Effector memory CD8-positive, alpha-beta T cell (primary cell): ENCODE measurements at regions not wholly inside any gene's neighbourhood (a gene's known extent, or its start where the extent isn't known, plus 50 kb on each side); places are given as distances from the start of the nearest gene placed in this dataset.
"Not testable (repeated sequence)": the region's sequence is repeated elsewhere in the genome, so short reads cannot be mapped to it uniquely, and the experiment has no call there.

Experiments
- ATAC-seq: fragments of 150-1000 bp; cut with Tn5 transposase; replicated peaks from 2 replicates; pipeline ENCODE4 v1.10.0; 2021; ENCODE audit warnings: mild to moderate bottlenecking, moderate library complexity
- DNase-seq, 3 experiments: peaks; one replicate each; pipeline ENCODE4 v3.0.0; 2021
- H3K27ac Mint-ChIP-seq, 2 donors: one replicate each; pipeline ENCODE4 v1.8.0; 2022; ENCODE audit warnings: mild to moderate bottlenecking in 2 of 2, mixed read lengths in 2 of 2, moderate library complexity in 2 of 2
- H3K27me3 Mint-ChIP-seq, 2 donors: one replicate each; pipeline ENCODE4 v1.8.0; 2022; ENCODE audit warnings: mixed read lengths in 2 of 2
- H3K36me3 Mint-ChIP-seq: one replicate; pipeline ENCODE4 v1.8.0; 2022; ENCODE audit warnings: mild to moderate bottlenecking, moderate library complexity, mixed read lengths; ENCODE audit not compliant: insufficient read depth
- H3K4me1 Mint-ChIP-seq, 2 donors: one replicate each; pipeline ENCODE4 v1.8.0; 2022; ENCODE audit warnings: low read depth in 2 of 2, mixed read lengths in 2 of 2
- H3K4me3 Mint-ChIP-seq, 2 donors: one replicate each; pipeline ENCODE4 v1.8.0; 2022; ENCODE audit warnings: mild to moderate bottlenecking in 2 of 2, mixed read lengths in 2 of 2, moderate library complexity in 2 of 2
- H3K9me3 Mint-ChIP-seq, 2 donors: one replicate each; pipeline ENCODE4 v1.8.0; 2022; ENCODE audit warnings: mixed read lengths in 2 of 2

- peaks cover 3% of the 10 kb centered on the region for H3K36me3 Mint-ChIP-seq
- DNase-seq (no peak), ATAC-seq (no peak)
- H3K27me3 Mint-ChIP-seq = no peaks in the 10 kb centered on the region
- no peak overlapping the region for H3K4me3 Mint-ChIP-seq
- no peaks in the 10 kb centered on the region for H3K4me1 Mint-ChIP-seq
- H3K9me3 Mint-ChIP-seq = no peaks in the 10 kb centered on the region
- H3K27ac Mint-ChIP-seq = no peak overlapping the region
These were observed 241.5 kb downstream of the RNF152 start for GRCh38 chr18:61651145-61651879.

GRCh38 chr18:61643884-61644647, 248.7 kb downstream of the RNF152 start:
- Mint-ChIP-seq H3K9me3 (no peaks in the 10 kb centered on the region), H3K27me3 (no peaks in the 10 kb centered on the region), H3K36me3 (no peaks in the 10 kb centered on the region), H3K4me3 (no peak overlapping the region), H3K4me1 (peaks cover 0 to 5% of the 10 kb centered on the region in 2 donors), H3K27ac (no peak overlapping the region)
- DNase-seq (no peak), ATAC-seq (no peak)

- ATAC-seq = no peak
- DNase-seq = no peak
These were observed 252.9 kb downstream of the RNF152 start for GRCh38 chr18:61639886-61640285.

GRCh38 chr18:61637905-61638595, 254.8 kb downstream of the RNF152 start:
- Mint-ChIP-seq H3K27me3 (peaks cover 0 to 18% of the 10 kb centered on the region in 2 donors), H3K27ac (no peak overlapping the region), H3K4me1 (no peaks in the 10 kb centered on the region), H3K4me3 (no peak overlapping the region), H3K36me3 (no peaks in the 10 kb centered on the region), H3K9me3 (no peaks in the 10 kb centered on the region)
- ATAC-seq (no peak), DNase-seq (no peak)

More at GRCh38 chr18:61639886-61640285, 252.9 kb downstream of the RNF152 start:
- H3K36me3 Mint-ChIP-seq = no peaks in the 10 kb centered on the region
- peaks cover 0 to 5% of the 10 kb centered on the region in 2 donors for H3K4me1 Mint-ChIP-seq
- H3K4me3 Mint-ChIP-seq = no peak overlapping the region
- H3K27ac Mint-ChIP-seq = no peak overlapping the region
- no peaks in the 10 kb centered on the region for H3K9me3 Mint-ChIP-seq
- H3K27me3 Mint-ChIP-seq = peaks cover 0 to 13% of the 10 kb centered on the region in 2 donors

GRCh38 chr18:61637319-61637718, 255.5 kb downstream of the RNF152 start:
- H3K4me3 Mint-ChIP-seq = no peak overlapping the region
- H3K27ac Mint-ChIP-seq = no peak overlapping the region
- H3K4me1 Mint-ChIP-seq = peaks cover 0 to 2% of the 10 kb centered on the region in 2 donors
- H3K27me3 Mint-ChIP-seq = peaks cover 0 to 24% of the 10 kb centered on the region in 2 donors
- DNase-seq (no peak), ATAC-seq (no peak)
- H3K9me3 Mint-ChIP-seq = no peaks in the 10 kb centered on the region
- H3K36me3 Mint-ChIP-seq = no peaks in the 10 kb centered on the region

- Mint-ChIP-seq H3K4me3 (no peak overlapping the region), H3K4me1 (peaks cover 0 to 2% of the 10 kb centered on the region in 2 donors), H3K36me3 (no peaks in the 10 kb centered on the region), H3K9me3 (no peaks in the 10 kb centered on the region), H3K27me3 (peaks cover 0 to 27% of the 10 kb centered on the region in 2 donors), H3K27ac (no peak overlapping the region)
- ATAC-seq = peak; percentile 27
- peak in 2 of 3 experiments; percentile 12 to 18 for DNase-seq
These were observed 256.8 kb downstream of the RNF152 start for GRCh38 chr18:61635901-61636528.

GRCh38 chr18:61628085-61628484, 264.7 kb downstream of the RNF152 start:
- H3K36me3 Mint-ChIP-seq = no peaks in the 10 kb centered on the region
- DNase-seq (no peak), ATAC-seq (no peak)
- peaks cover 0 to 2% of the 10 kb centered on the region in 2 donors for H3K4me1 Mint-ChIP-seq
- peaks cover 0 to 10% of the 10 kb centered on the region in 2 donors for H3K27me3 Mint-ChIP-seq
- no peak overlapping the region for H3K27ac Mint-ChIP-seq
- no peak overlapping the region for H3K4me3 Mint-ChIP-seq
- no peaks in the 10 kb centered on the region for H3K9me3 Mint-ChIP-seq

- H3K9me3 Mint-ChIP-seq, H3K4me1 Mint-ChIP-seq, ATAC-seq, DNase-seq, H3K27me3 Mint-ChIP-seq, H3K36me3 Mint-ChIP-seq, H3K4me3 Mint-ChIP-seq, H3K27ac Mint-ChIP-seq: not testable (repeated sequence)
These were observed 268.2 kb downstream of the RNF152 start for GRCh38 chr18:61624631-61625030.

- Mint-ChIP-seq H3K27me3 (peaks cover 20 to 28% of the 10 kb centered on the region in 2 donors), H3K27ac (no peak overlapping the region), H3K4me1 (no peaks in the 10 kb centered on the region), H3K4me3 (no peak overlapping the region), H3K9me3 (no peaks in the 10 kb centered on the region), H3K36me3 (no peaks in the 10 kb centered on the region)
- no peak for ATAC-seq
- no peak for DNase-seq
These were observed 273.0 kb downstream of the RNF152 start for GRCh38 chr18:61619783-61620182.

- H3K9me3 Mint-ChIP-seq = no peaks in the 10 kb centered on the region
- no peaks in the 10 kb centered on the region for H3K36me3 Mint-ChIP-seq
- ATAC-seq (no peak), DNase-seq (no peak)
- H3K27ac Mint-ChIP-seq = no peak overlapping the region
- no peaks in the 10 kb centered on the region for H3K4me1 Mint-ChIP-seq
- H3K4me3 Mint-ChIP-seq = no peak overlapping the region
- peaks cover 20 to 28% of the 10 kb centered on the region in 2 donors for H3K27me3 Mint-ChIP-seq
These were observed 274.0 kb downstream of the RNF152 start for GRCh38 chr18:61618816-61619215.

GRCh38 chr18:61616111-61616610, 276.6 kb downstream of the RNF152 start:
- Mint-ChIP-seq H3K4me1 (no peaks in the 10 kb centered on the region), H3K27ac (no peak overlapping the region), H3K4me3 (no peak overlapping the region), H3K27me3 (peaks cover 20 to 28% of the 10 kb centered on the region in 2 donors), H3K9me3 (no peaks in the 10 kb centered on the region), H3K36me3 (no peaks in the 10 kb centered on the region)
- DNase-seq (no peak), ATAC-seq (no peak)

GRCh38 chr18:61612517-61612916, 279.3 kb downstream of the CDH20 start:
- Mint-ChIP-seq H3K27me3 (no peaks in the 10 kb centered on the region), H3K36me3 (no peaks in the 10 kb centered on the region), H3K27ac (no peak overlapping the region), H3K4me1 (no peaks in the 10 kb centered on the region), H3K9me3 (no peaks in the 10 kb centered on the region), H3K4me3 (no peak overlapping the region)
- DNase-seq (no peak), ATAC-seq (no peak)

GRCh38 chr18:61609131-61609530, 275.9 kb downstream of the CDH20 start:
- Mint-ChIP-seq H3K36me3 (no peaks in the 10 kb centered on the region), H3K9me3 (no peaks in the 10 kb centered on the region), H3K4me1 (no peaks in the 10 kb centered on the region), H3K4me3 (no peak overlapping the region), H3K27me3 (peaks cover 0 to 18% of the 10 kb centered on the region in 2 donors), H3K27ac (no peak overlapping the region)
- DNase-seq = no peak
- no peak for ATAC-seq
